ENCODE measurements at regions not wholly inside any gene's neighbourhood (a gene's known extent, or its start where the extent isn't known, plus 50 kb on each side); places are given as distances from the start of the nearest gene placed in this dataset.

DNA sequence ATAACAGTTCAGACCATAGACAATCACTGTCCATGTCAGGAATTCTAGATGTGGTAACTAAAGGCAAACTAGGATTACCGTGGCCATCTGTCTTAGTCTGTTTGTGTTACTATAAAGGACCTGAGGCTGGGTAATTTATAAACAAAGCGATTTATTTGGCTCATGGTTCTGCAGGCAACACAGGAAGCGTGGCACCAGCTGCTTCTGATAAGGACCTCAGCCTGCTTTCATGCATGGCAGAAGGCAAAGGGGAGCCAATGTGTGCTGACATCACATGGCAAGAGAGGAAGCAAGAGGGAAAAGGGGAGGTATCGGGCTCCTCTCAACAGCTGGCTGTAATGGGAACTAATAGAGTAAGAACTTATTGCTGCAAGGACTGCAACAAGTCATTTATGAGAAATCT lies 376.7 kb downstream of the GPM6A start (continued):
- TF ChIP-seq, protein P1, sequence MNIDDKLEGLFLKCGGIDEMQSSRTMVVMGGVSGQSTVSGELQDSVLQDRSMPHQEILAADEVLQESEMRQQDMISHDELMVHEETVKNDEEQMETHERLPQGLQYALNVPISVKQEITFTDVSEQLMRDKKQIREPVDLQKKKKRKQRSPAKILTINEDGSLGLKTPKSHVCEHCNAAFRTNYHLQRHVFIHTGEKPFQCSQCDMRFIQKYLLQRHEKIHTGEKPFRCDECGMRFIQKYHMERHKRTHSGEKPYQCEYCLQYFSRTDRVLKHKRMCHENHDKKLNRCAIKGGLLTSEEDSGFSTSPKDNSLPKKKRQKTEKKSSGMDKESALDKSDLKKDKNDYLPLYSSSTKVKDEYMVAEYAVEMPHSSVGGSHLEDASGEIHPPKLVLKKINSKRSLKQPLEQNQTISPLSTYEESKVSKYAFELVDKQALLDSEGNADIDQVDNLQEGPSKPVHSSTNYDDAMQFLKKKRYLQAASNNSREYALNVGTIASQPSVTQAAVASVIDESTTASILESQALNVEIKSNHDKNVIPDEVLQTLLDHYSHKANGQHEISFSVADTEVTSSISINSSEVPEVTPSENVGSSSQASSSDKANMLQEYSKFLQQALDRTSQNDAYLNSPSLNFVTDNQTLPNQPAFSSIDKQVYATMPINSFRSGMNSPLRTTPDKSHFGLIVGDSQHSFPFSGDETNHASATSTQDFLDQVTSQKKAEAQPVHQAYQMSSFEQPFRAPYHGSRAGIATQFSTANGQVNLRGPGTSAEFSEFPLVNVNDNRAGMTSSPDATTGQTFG (tag by site-specific recombination; IDR thresholded peaks at IDR 0.05; ENCODE audit: borderline replicate concordance): no peak
- TF ChIP-seq ZBTB1 (tag by site-specific recombination; IDR thresholded peaks at IDR 0.05): no peak
- no peak for TF ChIP-seq ZNF785 (tag by site-specific recombination; IDR thresholded peaks at IDR 0.05)
- no peak for TF ChIP-seq ZNF416 (tag by site-specific recombination; IDR thresholded peaks at IDR 0.05)
- no peak for TF ChIP-seq ZFP3 (tag by site-specific recombination; IDR thresholded peaks at IDR 0.05; ENCODE audit: low read depth)

DNA sequence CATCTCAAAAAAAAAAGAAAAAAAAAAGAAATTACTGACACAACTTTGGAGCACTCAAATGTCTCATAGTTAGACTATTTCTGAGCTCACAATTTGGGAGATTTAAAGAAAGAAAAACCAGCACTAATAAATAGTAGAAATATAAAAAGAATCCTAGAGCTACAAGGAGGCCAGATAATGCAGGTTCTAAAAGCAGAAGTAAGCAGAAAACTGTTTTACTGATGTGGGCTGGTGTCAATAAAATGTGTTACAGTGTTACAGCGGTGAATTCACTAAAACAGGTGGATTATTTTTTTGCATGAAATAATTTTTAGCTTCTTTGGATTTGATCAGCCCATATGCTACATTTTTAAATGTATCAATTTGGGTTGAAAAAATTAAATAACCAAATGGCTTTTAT lies 375.9 kb downstream of the GPM6A start:
- Histone ChIP-seq H3K4me1 (ENCODE audit: control insufficient read depth, insufficient read depth, low read length) (no peaks in the 10 kb centered on the region), H3K27ac (ENCODE audit: extremely low read depth, low read depth, low read length) (no peak overlapping the region), H3K9me3 (ENCODE audit: control insufficient read depth, insufficient read depth, low read depth, low read length) (no peaks in the 10 kb centered on the region), H3K36me3 (ENCODE audit: control insufficient read depth in 2 of 2, insufficient read depth in 1 of 2, low read length in 2 of 2) (no peaks in the 10 kb centered on the region), H3K4me3 (ENCODE audit: low read depth, low read length) (no peak overlapping the region)
- TF ChIP-seq ZSCAN16 (tag by site-specific recombination; IDR thresholded peaks at IDR 0.05): no peak
- TF ChIP-seq, protein P2, sequence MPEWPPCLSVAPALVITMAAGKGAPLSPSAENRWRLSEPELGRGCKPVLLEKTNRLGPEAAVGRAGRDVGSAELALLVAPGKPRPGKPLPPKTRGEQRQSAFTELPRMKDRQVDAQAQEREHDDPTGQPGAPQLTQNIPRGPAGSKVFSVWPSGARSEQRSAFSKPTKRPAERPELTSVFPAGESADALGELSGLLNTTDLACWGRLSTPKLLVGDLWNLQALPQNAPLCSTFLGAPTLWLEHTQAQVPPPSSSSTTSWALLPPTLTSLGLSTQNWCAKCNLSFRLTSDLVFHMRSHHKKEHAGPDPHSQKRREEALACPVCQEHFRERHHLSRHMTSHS (tag by site-specific recombination; IDR thresholded peaks at IDR 0.05): no peak
- TF ChIP-seq ZNF114 (tag by site-specific recombination; IDR thresholded peaks at IDR 0.05): no peak
- TF ChIP-seq, protein P3, sequence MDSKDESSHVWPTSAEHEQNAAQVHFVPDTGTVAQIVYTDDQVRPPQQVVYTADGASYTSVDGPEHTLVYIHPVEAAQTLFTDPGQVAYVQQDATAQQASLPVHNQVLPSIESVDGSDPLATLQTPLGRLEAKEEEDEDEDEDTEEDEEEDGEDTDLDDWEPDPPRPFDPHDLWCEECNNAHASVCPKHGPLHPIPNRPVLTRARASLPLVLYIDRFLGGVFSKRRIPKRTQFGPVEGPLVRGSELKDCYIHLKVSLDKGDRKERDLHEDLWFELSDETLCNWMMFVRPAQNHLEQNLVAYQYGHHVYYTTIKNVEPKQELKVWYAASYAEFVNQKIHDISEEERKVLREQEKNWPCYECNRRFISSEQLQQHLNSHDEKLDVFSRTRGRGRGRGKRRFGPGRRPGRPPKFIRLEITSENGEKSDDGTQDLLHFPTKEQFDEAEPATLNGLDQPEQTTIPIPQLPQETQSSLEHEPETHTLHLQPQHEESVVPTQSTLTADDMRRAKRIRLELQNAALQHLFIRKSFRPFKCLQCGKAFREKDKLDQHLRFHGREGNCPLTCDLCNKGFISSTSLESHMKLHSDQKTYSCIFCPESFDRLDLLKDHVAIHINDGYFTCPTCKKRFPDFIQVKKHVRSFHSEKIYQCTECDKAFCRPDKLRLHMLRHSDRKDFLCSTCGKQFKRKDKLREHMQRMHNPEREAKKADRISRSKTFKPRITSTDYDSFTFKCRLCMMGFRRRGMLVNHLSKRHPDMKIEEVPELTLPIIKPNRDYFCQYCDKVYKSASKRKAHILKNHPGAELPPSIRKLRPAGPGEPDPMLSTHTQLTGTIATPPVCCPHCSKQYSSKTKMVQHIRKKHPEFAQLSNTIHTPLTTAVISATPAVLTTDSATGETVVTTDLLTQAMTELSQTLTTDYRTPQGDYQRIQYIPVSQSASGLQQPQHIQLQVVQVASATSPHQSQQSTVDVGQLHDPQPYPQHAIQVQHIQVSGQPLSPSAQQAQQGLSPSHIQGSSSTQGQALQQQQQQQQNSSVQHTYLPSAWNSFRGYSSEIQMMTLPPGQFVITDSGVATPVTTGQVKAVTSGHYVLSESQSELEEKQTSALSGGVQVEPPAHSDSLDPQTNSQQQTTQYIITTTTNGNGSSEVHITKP (tag by site-specific recombination; IDR thresholded peaks at IDR 0.05): no peak
- no peak for TF ChIP-seq ZNF214 (tag by site-specific recombination; IDR thresholded peaks at IDR 0.05; ENCODE audit: borderline replicate concordance)
- no peak for TF ChIP-seq ZNF514 (tag by site-specific recombination; IDR thresholded peaks at IDR 0.05)
- no peak for TF ChIP-seq ZNF211 (tag by site-specific recombination; IDR thresholded peaks at IDR 0.05; ENCODE audit: low read depth)
- no peak for TF ChIP-seq ZNF324 (tag by site-specific recombination; IDR thresholded peaks at IDR 0.05)
- TF ChIP-seq, protein P4, sequence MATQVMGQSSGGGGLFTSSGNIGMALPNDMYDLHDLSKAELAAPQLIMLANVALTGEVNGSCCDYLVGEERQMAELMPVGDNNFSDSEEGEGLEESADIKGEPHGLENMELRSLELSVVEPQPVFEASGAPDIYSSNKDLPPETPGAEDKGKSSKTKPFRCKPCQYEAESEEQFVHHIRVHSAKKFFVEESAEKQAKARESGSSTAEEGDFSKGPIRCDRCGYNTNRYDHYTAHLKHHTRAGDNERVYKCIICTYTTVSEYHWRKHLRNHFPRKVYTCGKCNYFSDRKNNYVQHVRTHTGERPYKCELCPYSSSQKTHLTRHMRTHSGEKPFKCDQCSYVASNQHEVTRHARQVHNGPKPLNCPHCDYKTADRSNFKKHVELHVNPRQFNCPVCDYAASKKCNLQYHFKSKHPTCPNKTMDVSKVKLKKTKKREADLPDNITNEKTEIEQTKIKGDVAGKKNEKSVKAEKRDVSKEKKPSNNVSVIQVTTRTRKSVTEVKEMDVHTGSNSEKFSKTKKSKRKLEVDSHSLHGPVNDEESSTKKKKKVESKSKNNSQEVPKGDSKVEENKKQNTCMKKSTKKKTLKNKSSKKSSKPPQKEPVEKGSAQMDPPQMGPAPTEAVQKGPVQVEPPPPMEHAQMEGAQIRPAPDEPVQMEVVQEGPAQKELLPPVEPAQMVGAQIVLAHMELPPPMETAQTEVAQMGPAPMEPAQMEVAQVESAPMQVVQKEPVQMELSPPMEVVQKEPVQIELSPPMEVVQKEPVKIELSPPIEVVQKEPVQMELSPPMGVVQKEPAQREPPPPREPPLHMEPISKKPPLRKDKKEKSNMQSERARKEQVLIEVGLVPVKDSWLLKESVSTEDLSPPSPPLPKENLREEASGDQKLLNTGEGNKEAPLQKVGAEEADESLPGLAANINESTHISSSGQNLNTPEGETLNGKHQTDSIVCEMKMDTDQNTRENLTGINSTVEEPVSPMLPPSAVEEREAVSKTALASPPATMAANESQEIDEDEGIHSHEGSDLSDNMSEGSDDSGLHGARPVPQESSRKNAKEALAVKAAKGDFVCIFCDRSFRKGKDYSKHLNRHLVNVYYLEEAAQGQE (tag by site-specific recombination; IDR thresholded peaks at IDR 0.05): no peak
- TF ChIP-seq ZNF146 (tag by site-specific recombination; IDR thresholded peaks at IDR 0.05): no peak
- TF ChIP-seq ZFP41 (tag by site-specific recombination; IDR thresholded peaks at IDR 0.05; ENCODE audit: borderline replicate concordance): no peak
- no peak for TF ChIP-seq ZNF501 (tag by site-specific recombination; IDR thresholded peaks at IDR 0.05)
- TF ChIP-seq RBAK (tag by site-specific recombination; IDR thresholded peaks at IDR 0.05): no peak
- TF ChIP-seq ZNF785 (tag by site-specific recombination; IDR thresholded peaks at IDR 0.05): no peak
- no peak for TF ChIP-seq ZNF302 (tag by site-specific recombination; IDR thresholded peaks at IDR 0.05; ENCODE audit: low read depth)
- TF ChIP-seq, protein P5, sequence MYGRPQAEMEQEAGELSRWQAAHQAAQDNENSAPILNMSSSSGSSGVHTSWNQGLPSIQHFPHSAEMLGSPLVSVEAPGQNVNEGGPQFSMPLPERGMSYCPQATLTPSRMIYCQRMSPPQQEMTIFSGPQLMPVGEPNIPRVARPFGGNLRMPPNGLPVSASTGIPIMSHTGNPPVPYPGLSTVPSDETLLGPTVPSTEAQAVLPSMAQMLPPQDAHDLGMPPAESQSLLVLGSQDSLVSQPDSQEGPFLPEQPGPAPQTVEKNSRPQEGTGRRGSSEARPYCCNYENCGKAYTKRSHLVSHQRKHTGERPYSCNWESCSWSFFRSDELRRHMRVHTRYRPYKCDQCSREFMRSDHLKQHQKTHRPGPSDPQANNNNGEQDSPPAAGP (tag by site-specific recombination; IDR thresholded peaks at IDR 0.05): no peak
- TF ChIP-seq, protein P6, sequence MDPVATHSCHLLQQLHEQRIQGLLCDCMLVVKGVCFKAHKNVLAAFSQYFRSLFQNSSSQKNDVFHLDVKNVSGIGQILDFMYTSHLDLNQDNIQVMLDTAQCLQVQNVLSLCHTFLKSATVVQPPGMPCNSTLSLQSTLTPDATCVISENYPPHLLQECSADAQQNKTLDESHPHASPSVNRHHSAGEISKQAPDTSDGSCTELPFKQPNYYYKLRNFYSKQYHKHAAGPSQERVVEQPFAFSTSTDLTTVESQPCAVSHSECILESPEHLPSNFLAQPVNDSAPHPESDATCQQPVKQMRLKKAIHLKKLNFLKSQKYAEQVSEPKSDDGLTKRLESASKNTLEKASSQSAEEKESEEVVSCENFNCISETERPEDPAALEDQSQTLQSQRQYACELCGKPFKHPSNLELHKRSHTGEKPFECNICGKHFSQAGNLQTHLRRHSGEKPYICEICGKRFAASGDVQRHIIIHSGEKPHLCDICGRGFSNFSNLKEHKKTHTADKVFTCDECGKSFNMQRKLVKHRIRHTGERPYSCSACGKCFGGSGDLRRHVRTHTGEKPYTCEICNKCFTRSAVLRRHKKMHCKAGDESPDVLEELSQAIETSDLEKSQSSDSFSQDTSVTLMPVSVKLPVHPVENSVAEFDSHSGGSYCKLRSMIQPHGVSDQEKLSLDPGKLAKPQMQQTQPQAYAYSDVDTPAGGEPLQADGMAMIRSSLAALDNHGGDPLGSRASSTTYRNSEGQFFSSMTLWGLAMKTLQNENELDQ (tag by site-specific recombination; IDR thresholded peaks at IDR 0.05; ENCODE audit: low read depth): no peak
- TF ChIP-seq ZNF341 (tag by site-specific recombination; IDR thresholded peaks at IDR 0.05; ENCODE audit: low read depth): no peak
- no peak for TF ChIP-seq ZNF157 (tag by site-specific recombination; IDR thresholded peaks at IDR 0.05)
- CTCF ChIA-PET: interaction anchor here (0.9 kb wide), 1 partner anchor 13 kb away, joined by 3 read pairs; no protein-coding TSS in a partner anchor
- POLR2A ChIA-PET: no interaction called here

All from HEK293 (cell line).